Neutrophil (primary cell): ENCODE measurements at regions not wholly inside any gene's neighbourhood (a gene's known extent, or its start where the extent isn't known, plus 50 kb on each side); places are given as distances from the start of the nearest gene placed in this dataset.

Experiments used
- H3K27ac ChIP-seq: fragments of 200-600 bp; sonication (generic); 2 replicates; pipeline ENCODE4 v1.5.1; 2016; ENCODE audit warnings: mild to moderate bottlenecking, moderate library complexity
- H3K27me3 ChIP-seq: fragments of 200-600 bp; sonication (generic); 2 replicates; pipeline ENCODE4 v1.6.0; 2016; ENCODE audit warnings: mild to moderate bottlenecking
- H3K36me3 ChIP-seq: fragments of 200-600 bp; sonication (generic); 2 replicates; pipeline ENCODE4 v1.5.1; 2017
- H3K4me1 ChIP-seq, 2 experiments: fragments of 200-600 bp in 1 of 2; sonication (generic) in 1 of 2; 1 replicate in 1 of 2; 2 replicates in 1 of 2; pipeline versions ENCODE4 v1.5.1 to v1.6.1; 2013 to 2016; ENCODE audit warnings: low read depth in 1 of 2, low read length in 1 of 2, mild to moderate bottlenecking in 1 of 2, moderate library complexity in 1 of 2; ENCODE audit not compliant: control insufficient read depth in 1 of 2, insufficient read depth in 1 of 2
- H3K4me3 ChIP-seq, 2 experiments: fragments of 200-600 bp in 1 of 2; sonication (generic) in 1 of 2; 1 replicate in 1 of 2; 2 replicates in 1 of 2; pipeline ENCODE4 v1.5.1; 2013 to 2016; ENCODE audit warnings: low read depth in 1 of 2, low read length in 1 of 2, mild to moderate bottlenecking in 1 of 2, moderate library complexity in 1 of 2
- H3K9me3 ChIP-seq: fragments of 200-600 bp; sonication (generic); 2 replicates; pipeline ENCODE4 v1.5.1; 2016
- TF ChIP-seq, protein P1 (sequence below): fragments of 200-600 bp; sonication (generic); IDR thresholded peaks from 2 replicates; pipeline ENCODE4 v1.5.1; 2016; ENCODE audit warnings: antibody characterized with exemption

DNA sequence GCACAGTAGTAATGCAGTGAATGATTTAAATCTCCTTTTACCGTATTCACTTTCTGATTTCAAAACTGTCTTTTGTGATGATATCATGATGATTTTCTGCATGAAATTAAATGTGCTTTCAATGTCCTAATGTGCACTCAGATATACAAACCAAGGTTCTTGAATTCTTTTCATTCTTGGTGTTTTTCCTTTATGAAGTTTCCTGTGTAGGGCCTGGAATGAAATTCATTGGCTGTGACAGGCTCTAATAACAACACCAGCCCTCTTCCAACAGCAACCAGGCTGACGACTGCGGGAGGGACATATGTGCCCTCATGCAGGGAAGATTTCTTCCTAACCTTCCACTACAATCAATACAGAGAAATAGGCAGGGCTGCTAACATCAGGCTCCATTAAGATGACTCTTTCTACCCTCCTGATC lies 1052.0 kb downstream of the DIAPH3 start:
- H3K36me3 ChIP-seq, result no peaks in the 10 kb centered on the region
- no peak overlapping the region for H3K27ac ChIP-seq
- H3K27me3 ChIP-seq, result no peaks in the 10 kb centered on the region
- H3K4me1 ChIP-seq, result no peaks in the 10 kb centered on the region
- no peaks in the 10 kb centered on the region for H3K9me3 ChIP-seq
- H3K4me3 ChIP-seq, result no peak overlapping the region
- TF ChIP-seq, protein P1, sequence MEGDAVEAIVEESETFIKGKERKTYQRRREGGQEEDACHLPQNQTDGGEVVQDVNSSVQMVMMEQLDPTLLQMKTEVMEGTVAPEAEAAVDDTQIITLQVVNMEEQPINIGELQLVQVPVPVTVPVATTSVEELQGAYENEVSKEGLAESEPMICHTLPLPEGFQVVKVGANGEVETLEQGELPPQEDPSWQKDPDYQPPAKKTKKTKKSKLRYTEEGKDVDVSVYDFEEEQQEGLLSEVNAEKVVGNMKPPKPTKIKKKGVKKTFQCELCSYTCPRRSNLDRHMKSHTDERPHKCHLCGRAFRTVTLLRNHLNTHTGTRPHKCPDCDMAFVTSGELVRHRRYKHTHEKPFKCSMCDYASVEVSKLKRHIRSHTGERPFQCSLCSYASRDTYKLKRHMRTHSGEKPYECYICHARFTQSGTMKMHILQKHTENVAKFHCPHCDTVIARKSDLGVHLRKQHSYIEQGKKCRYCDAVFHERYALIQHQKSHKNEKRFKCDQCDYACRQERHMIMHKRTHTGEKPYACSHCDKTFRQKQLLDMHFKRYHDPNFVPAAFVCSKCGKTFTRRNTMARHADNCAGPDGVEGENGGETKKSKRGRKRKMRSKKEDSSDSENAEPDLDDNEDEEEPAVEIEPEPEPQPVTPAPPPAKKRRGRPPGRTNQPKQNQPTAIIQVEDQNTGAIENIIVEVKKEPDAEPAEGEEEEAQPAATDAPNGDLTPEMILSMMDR, result no peak

DNA sequence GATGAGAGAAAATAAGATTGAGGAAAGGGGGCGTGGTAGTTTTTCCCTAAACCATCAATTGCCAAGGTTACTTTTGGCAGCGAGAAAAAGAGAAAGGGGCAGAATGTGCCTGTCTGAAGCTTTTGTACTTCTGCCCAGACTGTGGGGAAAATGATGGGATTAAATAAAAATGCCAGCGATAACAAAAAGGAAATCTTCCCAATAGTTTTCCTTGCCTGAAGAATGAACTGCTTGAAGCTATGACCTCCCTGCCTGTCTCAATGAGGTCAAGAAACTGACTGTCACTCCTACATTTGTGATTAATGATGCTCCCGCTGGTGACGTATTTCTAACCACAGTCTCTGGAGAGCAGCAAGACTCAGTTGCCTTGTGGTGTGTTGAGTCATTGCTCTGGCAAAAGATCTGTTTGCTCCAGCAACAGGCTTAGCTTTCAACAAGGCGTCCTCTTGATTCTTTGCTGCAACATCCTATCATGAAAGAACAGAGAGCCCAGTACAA lies 1051.5 kb downstream of the DIAPH3 start:
- H3K27ac ChIP-seq, result no peak overlapping the region
- H3K4me3 ChIP-seq, result no peak overlapping the region
- TF ChIP-seq, protein P1, result no peak

DNA sequence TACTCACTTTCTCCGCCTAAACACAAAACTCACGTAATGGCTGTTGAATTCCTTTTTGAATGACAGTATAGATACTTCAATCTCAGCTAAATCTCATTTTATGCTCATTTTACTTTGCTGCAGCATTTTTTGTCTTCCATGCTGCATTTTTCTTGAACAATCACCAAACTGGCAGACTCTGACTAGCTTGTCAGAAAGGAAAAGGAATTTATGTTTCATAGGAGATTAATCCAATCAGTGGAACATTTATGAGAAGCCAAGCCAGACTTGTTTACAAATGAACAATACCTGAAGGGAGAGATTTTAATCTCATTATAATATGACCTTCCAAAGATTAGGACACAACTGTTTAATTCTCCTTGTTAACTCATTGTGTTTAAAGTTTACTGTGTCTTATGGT lies 1044.3 kb downstream of the DIAPH3 start:
- H3K36me3 ChIP-seq, result no peaks in the 10 kb centered on the region
- no peak overlapping the region for H3K4me3 ChIP-seq
- H3K27me3 ChIP-seq, result no peaks in the 10 kb centered on the region
- no peak overlapping the region for H3K27ac ChIP-seq
- H3K4me1 ChIP-seq, result no peaks in the 10 kb centered on the region
- no peaks in the 10 kb centered on the region for H3K9me3 ChIP-seq
- TF ChIP-seq, protein P1, result no peak

More for the DNA sequence above, 1051.5 kb downstream of the DIAPH3 start:
- no peaks in the 10 kb centered on the region for H3K27me3 ChIP-seq
- H3K9me3 ChIP-seq, result no peaks in the 10 kb centered on the region
- H3K4me1 ChIP-seq, result no peaks in the 10 kb centered on the region
- no peaks in the 10 kb centered on the region for H3K36me3 ChIP-seq

DNA sequence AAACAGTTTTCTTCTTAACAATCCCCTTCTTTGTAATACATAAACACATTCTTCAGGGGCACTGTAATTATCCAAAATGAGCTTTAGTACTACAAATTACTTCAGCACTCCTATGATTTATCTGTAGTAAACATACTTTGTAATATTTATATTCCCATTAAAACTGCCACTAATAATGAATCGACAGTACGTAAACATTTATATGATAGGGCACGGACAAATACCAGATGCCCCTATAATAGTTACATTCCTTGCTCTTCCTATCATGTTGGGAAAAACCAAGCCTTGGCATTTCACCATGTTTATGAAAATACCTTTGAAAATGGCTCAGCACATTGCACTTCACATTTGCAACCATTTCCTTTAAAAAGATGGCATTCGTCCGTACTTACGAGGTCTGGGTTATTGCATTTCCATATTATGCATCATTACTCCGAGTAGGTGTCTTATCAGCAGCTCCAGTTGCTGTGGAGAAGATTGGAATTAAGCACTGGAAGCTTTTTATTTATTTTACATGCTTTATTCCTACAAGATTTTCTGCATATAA lies 1043.4 kb downstream of the DIAPH3 start:
- H3K9me3 ChIP-seq, result no peaks in the 10 kb centered on the region
- TF ChIP-seq, protein P1, result no peak
- no peak overlapping the region for H3K4me3 ChIP-seq
- no peaks in the 10 kb centered on the region for H3K4me1 ChIP-seq
- no peaks in the 10 kb centered on the region for H3K36me3 ChIP-seq
- no peak overlapping the region for H3K27ac ChIP-seq
- H3K27me3 ChIP-seq, result no peaks in the 10 kb centered on the region

DNA sequence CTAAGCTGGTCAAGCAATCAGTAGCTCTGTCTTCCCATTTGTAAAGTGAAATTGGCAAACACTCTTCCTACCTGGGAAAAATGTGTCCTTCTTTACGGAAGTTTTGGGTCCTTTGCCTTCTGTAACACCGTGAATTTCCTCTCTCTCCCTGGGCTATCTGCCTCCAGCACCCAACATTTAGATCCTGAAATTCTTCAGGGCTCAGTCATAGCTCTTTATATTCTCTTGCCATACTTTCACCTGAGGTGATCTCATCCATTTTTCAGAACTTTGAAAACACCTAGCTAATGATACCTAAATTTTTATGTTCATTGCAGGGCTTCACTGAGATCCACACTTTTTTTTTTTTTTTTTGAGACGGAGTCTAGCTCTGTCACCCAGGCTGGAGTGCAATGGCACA lies 1042.2 kb downstream of the DIAPH3 start:
- no peaks in the 10 kb centered on the region for H3K9me3 ChIP-seq

More for the DNA sequence above, 1042.2 kb downstream of the DIAPH3 start:
- no peak overlapping the region for H3K27ac ChIP-seq
- TF ChIP-seq, protein P1, result no peak
- H3K27me3 ChIP-seq, result no peaks in the 10 kb centered on the region
- no peaks in the 10 kb centered on the region for H3K36me3 ChIP-seq
- H3K4me1 ChIP-seq, result no peaks in the 10 kb centered on the region
- H3K4me3 ChIP-seq, result no peak overlapping the region
